VCaP (cell line): ENCODE measurements at regions not wholly inside any gene's neighbourhood (a gene's known extent, or its start where the extent isn't known, plus 50 kb on each side); places are given as distances from the start of the nearest gene placed in this dataset.

Source experiments
- H3K27ac ChIP-seq: fragments of 450-650 bp; 2 replicates; pipeline ENCODE4 v1.5.1; 2017
- TF ChIP-seq, protein P1 (sequence below): fragments of 450-650 bp; conservative IDR thresholded peaks from 2 replicates; pipeline ENCODE4 v1.5.1; 2017; ENCODE audit warnings: mild to moderate bottlenecking, moderate library complexity

DNA sequence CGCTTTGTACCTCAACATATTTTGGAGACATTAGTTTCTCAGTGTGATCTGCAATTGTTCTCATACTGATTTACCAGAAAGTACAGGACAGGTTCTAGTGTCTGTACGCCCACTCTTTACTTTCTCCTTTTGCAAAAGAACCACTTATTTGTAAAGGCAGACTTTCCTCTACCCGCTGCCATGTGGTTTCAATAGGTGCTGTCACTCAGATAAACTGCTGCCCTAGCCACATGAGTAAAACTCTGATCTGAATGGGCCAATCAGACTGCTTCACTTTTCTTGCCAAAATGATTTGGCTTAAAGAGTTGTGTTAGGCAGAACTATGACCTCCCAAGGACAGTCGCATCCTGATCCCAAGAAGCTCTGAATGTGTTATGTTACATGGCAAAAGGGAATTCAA lies 984.6 kb upstream of the NR2F2 start:
- TF ChIP-seq, protein P1, sequence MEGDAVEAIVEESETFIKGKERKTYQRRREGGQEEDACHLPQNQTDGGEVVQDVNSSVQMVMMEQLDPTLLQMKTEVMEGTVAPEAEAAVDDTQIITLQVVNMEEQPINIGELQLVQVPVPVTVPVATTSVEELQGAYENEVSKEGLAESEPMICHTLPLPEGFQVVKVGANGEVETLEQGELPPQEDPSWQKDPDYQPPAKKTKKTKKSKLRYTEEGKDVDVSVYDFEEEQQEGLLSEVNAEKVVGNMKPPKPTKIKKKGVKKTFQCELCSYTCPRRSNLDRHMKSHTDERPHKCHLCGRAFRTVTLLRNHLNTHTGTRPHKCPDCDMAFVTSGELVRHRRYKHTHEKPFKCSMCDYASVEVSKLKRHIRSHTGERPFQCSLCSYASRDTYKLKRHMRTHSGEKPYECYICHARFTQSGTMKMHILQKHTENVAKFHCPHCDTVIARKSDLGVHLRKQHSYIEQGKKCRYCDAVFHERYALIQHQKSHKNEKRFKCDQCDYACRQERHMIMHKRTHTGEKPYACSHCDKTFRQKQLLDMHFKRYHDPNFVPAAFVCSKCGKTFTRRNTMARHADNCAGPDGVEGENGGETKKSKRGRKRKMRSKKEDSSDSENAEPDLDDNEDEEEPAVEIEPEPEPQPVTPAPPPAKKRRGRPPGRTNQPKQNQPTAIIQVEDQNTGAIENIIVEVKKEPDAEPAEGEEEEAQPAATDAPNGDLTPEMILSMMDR = no peak
- no peak overlapping the region for H3K27ac ChIP-seq

DNA sequence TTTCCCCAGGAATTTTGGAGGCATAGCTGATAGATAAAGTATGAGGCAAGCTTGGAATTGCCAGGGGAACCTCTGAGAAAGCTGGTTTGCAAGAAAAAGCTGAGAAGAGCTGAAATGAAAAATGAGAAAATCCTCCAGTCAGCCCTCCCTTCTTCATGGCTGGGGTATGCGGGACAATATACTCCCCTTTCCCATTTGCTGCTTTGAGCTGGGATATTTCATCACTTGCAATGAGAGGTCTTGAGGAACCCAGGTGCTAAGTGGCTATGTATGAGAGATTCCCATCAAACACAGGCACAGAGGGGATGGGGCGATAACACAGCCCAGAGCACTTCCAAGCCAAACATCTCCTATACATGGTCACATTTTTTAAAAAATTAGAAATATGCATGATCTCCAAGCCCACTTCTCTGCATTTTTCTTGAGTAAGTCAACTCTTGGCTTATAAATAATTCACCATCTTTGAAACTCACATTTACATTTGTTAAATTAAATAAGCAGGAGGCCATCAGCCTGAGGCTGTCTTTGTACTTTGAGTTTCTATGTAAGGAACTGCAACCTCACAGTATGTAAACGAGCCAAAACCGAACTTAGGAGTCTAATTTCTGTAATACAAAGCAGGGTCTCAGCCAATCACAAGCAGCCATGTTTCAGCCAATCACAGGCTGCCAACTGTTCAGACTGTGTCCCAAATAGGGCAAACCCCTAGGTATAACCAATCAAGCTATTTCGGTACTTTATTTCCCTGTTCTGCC lies 983.6 kb upstream of the NR2F2 start:
- no peak overlapping the region for H3K27ac ChIP-seq
- TF ChIP-seq, protein P1 = no peak

DNA sequence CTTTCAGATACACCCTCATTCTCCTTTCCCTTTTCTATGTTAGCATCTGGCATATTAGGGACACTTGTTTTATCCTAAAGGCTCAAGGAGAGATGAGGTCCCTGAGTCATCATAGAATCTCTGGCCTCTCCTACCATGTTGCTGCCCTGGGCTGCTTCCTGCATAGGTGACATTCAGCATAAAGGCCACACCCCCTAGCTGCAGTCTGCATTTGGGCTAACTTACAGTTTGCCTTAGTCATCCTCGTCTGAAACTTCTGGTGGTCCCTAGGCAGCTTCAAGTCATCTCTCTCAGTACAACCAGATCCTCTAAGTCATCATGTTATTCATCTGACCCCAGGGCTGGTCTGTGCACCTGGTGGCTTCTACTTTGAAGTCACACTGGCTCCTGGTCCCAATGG lies 982.7 kb upstream of the NR2F2 start:
- TF ChIP-seq, protein P1 = no peak
- H3K27ac ChIP-seq = no peak overlapping the region

DNA sequence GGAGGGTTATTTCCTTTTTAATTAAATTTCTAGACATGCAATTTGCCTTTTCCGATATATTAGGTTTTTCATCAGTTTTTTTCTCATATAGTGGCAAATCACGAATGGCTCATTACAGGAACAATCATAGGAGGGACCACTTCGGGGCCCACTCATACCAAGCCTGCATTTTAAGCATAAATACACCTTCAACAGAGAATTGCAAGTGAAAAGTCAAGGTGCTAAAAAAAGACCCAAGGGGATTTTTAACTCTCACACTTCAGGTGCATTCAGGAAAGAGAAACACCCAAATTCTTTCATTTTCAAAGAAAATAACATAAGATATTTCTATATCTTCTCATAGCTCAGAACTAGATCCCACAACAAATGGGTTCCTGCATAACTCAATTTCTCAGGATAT lies 979.6 kb upstream of the NR2F2 start:
- TF ChIP-seq, protein P1 = no peak
- H3K27ac ChIP-seq = no peak overlapping the region

DNA sequence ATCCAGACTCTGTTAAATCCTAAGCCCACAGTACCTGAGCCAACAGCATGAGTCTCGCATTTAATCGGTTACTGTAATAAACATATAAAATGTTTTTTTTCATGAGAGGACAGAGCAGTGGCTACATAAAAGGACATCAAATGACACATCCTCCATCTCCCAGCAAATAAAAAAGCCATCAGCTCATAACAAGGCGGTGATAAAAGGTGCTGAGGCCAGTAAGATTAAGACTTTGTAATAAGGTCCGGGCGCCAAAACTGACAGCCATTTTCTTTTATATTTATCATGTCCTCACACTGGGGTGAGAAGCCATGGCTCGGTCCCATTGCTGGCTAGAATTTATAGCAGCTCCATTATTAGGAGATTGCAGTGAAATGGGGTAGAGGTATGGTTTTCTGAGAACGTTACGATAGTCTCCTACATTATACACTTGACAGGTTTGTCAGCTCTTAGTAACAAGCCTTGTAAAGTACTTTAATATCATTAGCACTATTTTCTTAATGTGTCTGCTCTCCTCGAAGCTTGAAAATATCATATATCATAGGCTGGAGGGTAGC lies 977.8 kb upstream of the NR2F2 start:
- H3K27ac ChIP-seq = no peak overlapping the region
- TF ChIP-seq, protein P1 = no peak

DNA sequence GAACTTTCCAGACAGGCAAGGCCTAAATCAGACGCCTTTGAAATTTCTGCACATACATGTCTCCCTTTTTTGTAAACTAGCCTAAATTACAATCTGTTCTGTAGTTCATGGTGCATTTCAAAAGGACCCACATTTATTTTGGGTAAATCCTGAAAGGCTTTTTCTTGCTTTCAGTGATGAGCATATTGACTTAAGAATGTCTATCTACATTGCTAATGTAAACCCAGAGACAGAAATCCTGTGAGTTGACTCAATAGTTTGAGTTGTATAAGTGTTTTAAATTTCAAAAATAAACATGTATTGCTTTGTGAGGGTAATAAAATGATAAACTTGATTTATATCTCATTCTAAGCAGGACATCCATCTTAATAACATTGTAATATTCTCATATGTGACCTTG lies 977.0 kb upstream of the NR2F2 start:
- H3K27ac ChIP-seq = no peak overlapping the region
- TF ChIP-seq, protein P1 = no peak

DNA sequence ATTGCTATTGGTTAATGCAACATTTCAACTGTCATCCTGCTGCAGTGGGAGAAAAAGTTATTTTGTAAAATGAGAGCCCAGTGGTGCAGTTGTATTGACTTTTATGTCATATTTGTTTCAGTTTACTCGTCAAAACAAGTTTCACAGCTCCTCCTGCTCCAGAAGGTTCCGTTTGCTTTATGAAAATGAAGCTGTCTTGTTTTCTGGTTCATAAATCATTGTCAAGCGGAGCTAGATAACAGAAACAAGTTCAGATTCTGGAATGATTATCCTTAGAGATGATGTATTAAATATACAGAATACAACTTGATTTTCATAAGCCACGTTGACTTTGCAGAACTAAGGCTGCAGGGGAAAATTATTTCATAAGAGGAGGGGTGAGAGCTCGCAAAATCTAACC lies 970.5 kb upstream of the NR2F2 start:
- no peak overlapping the region for H3K27ac ChIP-seq
- TF ChIP-seq, protein P1 = no peak
